Transverse colon (tissue), 4 donors: ENCODE measurements at regions not wholly inside any gene's neighbourhood (a gene's known extent, or its start where the extent isn't known, plus 50 kb on each side); places are given as distances from the start of the nearest gene placed in this dataset.

Experiments
- EP300 ChIP-seq: sonication (generic); formaldehyde crosslinking; IDR thresholded peaks from one replicate; pipeline ENCODE4 v1.6.1; 2017; ENCODE audit warnings: antibody characterized with exemption, low read depth
- POLR2A ChIP-seq: fragments of 450-650 bp; IDR thresholded peaks from one replicate; pipeline ENCODE4 v1.6.1; 2016; ENCODE audit warnings: antibody characterized with exemption, mild to moderate bottlenecking, moderate library complexity
- POLR2AphosphoS5 ChIP-seq, 3 donors: sonication (generic); formaldehyde crosslinking; IDR thresholded peaks; one replicate each; pipeline ENCODE4 v1.6.1; 2016; ENCODE audit warnings: antibody characterized with exemption in 3 of 3
- TF ChIP-seq, protein P1 (sequence below), 5 experiments: fragments of 200-600 bp in 3 of 5; fragments of 450-650 bp in 2 of 5; sonication (generic) in 3 of 5; IDR thresholded peaks; 1 replicate in 2 of 5; 2 replicates in 3 of 5; pipeline ENCODE4 v1.5.1; 2016 to 2017; ENCODE audit warnings: antibody characterized with exemption in 5 of 5, inconsistent platforms in 3 of 5, mild to moderate bottlenecking in 2 of 5, moderate library complexity in 1 of 5

DNA sequence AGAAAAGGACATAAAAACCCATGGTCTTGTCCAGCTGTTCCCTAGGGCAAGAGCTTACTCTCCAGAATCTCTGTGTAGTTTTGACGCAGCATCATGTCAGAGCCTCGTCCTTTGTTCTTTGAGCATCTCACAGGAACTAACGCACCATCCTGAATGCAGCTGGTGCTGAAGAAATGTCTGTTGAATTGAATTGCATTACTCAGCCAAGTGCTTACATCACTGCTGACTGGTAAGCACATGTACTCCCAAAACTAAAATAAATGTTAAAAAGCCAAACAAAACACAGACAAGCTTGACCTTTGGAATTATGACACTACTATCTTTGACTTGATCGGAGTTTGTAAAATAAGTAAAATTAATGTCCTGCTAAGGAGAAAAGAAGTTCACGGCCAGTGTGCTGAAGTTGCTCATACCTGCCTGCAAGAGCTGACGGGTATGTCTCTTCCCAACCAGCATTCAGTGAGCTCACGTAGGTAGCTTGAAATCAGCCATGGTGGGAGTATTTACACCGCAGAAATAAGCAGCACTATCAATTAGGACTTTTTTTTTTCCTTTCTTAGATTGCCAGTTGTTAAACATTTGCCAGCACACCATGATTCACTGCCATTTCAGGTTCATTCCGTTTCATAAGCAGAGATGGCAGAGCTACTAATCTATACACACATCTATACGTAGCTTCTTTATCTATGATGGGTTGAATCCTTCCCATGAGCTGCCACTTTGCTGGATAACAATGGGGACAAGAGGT, 310.6 kb upstream of the MSX2 start:
- TF ChIP-seq, protein P1, sequence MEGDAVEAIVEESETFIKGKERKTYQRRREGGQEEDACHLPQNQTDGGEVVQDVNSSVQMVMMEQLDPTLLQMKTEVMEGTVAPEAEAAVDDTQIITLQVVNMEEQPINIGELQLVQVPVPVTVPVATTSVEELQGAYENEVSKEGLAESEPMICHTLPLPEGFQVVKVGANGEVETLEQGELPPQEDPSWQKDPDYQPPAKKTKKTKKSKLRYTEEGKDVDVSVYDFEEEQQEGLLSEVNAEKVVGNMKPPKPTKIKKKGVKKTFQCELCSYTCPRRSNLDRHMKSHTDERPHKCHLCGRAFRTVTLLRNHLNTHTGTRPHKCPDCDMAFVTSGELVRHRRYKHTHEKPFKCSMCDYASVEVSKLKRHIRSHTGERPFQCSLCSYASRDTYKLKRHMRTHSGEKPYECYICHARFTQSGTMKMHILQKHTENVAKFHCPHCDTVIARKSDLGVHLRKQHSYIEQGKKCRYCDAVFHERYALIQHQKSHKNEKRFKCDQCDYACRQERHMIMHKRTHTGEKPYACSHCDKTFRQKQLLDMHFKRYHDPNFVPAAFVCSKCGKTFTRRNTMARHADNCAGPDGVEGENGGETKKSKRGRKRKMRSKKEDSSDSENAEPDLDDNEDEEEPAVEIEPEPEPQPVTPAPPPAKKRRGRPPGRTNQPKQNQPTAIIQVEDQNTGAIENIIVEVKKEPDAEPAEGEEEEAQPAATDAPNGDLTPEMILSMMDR (IDR thresholded peaks at IDR 0.05) = no peak
- TF ChIP-seq POLR2AphosphoS5 (IDR thresholded peaks at IDR 0.05) (no peak), POLR2A (no peak), EP300 (no peak)
